DMS 273 (cell line): ENCODE measurements at regions not wholly inside any gene's neighbourhood (a gene's known extent, or its start where the extent isn't known, plus 50 kb on each side); places are given as distances from the start of the nearest gene placed in this dataset.
A peak's percentile ranks its signal among the peaks of the same experiment; 100 is the strongest.
"Not testable (repeated sequence)": the region's sequence is repeated elsewhere in the genome, so short reads cannot be mapped to it uniquely, and the experiment has no call there.

Source experiments
- DNase-seq: peaks from one replicate; lab custom pipeline; 2025; ENCODE audit not compliant: unreplicated experiment; lab: John Stamatoyannopoulos, UW

GRCh38 chr6:168943231-168943905 lies 310.3 kb downstream of the THBS2 start:
- DNase-seq, result no peak

GRCh38 chr6:168942646-168943045 lies 311.0 kb downstream of the THBS2 start:
- no peak for DNase-seq

- DNase-seq, result no peak
These were observed 312.6 kb downstream of the THBS2 start for GRCh38 chr6:168941036-168941435.

- no peak for DNase-seq
These were observed 313.9 kb downstream of the THBS2 start for GRCh38 chr6:168939796-168940195.

GRCh38 chr6:168939041-168939440 lies 314.6 kb downstream of the THBS2 start:
- no peak for DNase-seq

GRCh38 chr6:168938546-168938945 lies 315.1 kb downstream of the THBS2 start:
- DNase-seq, result no peak

GRCh38 chr6:168937054-168937453 lies 316.6 kb downstream of the THBS2 start:
- no peak for DNase-seq

- no peak for DNase-seq
These were observed 318.0 kb downstream of the THBS2 start for GRCh38 chr6:168935628-168936010.

- DNase-seq, result no peak
These were observed 318.7 kb downstream of the THBS2 start for GRCh38 chr6:168934660-168935627.

GRCh38 chr6:168932171-168932570 lies 321.5 kb downstream of the THBS2 start:
- not testable (repeated sequence) for DNase-seq

- DNase-seq, result not testable (repeated sequence)
These were observed 322.6 kb downstream of the THBS2 start for GRCh38 chr6:168931072-168931471.

- DNase-seq, result peak; percentile 55
These were observed 323.7 kb downstream of the THBS2 start for GRCh38 chr6:168929871-168930450.

GRCh38 chr6:168928012-168928411 lies 325.6 kb downstream of the THBS2 start:
- no peak for DNase-seq

GRCh38 chr6:168927026-168927425 lies 326.6 kb downstream of the THBS2 start:
- DNase-seq, result no peak

- DNase-seq, result no peak
These were observed 327.3 kb downstream of the THBS2 start for GRCh38 chr6:168926306-168926705.

GRCh38 chr6:168925671-168926070 lies 328.0 kb downstream of the THBS2 start:
- no peak for DNase-seq

GRCh38 chr6:168923171-168923570 lies 330.5 kb downstream of the THBS2 start:
- no peak for DNase-seq

- no peak for DNase-seq
These were observed 331.2 kb downstream of the THBS2 start for GRCh38 chr6:168922436-168922835.

GRCh38 chr6:168920289-168920688 lies 333.4 kb downstream of the THBS2 start:
- DNase-seq, result no peak

- no peak for DNase-seq
These were observed 334.0 kb downstream of the THBS2 start for GRCh38 chr6:168919470-168920179.

- DNase-seq, result no peak
These were observed 337.0 kb downstream of the THBS2 start for GRCh38 chr6:168916576-168917211.
